HFF-Myc (cell line): ENCODE measurements at regions not wholly inside any gene's neighbourhood (a gene's known extent, or its start where the extent isn't known, plus 50 kb on each side); places are given as distances from the start of the nearest gene placed in this dataset.

Source experiments
- DNase-seq: peaks from one replicate; pipeline ENCODE4 v3.0.0-alpha.2; 2011; ENCODE audit warnings: low read depth; ENCODE audit errors: extremely low read depth
- H3K4me3 ChIP-seq: replicated peaks from 2 replicates; pipeline ENCODE4 v1.5.1; 2011; ENCODE audit warnings: low read depth, mild to moderate bottlenecking, control low read depth, low read length
- TF ChIP-seq, protein P1 (sequence below): IDR thresholded peaks from 2 replicates; pipeline ENCODE4 v1.5.1; 2012; ENCODE audit warnings: mild to moderate bottlenecking, low read depth, low read length, control low read depth; ENCODE audit errors: missing control alignments

DNA sequence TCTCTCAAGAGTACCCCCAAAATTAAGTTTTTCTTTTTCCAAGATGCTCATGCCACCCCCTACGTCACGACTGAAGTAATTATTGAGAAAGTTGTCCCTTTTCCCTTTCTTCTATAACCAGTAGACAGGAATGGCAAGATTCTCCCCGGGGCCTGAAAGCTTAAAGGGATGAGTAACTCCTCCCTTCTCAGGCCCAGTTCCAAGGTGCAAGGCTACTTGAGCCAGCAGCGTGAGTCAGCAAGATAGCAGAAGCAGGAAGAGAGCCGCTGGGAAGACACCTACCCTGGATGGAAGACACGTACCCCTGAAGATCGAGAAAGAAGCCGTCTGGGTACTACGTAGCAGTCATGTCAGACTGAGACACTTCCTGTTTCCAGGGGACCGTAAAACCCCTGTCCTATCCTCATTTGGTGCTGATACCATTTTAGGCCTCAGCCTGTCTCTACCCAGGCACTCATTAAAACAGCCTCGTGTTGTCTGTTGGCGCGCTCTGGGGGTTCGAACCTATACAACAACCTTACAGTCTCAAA is 241.0 kb downstream of the ADGRG6 start:
- TF ChIP-seq, protein P1, sequence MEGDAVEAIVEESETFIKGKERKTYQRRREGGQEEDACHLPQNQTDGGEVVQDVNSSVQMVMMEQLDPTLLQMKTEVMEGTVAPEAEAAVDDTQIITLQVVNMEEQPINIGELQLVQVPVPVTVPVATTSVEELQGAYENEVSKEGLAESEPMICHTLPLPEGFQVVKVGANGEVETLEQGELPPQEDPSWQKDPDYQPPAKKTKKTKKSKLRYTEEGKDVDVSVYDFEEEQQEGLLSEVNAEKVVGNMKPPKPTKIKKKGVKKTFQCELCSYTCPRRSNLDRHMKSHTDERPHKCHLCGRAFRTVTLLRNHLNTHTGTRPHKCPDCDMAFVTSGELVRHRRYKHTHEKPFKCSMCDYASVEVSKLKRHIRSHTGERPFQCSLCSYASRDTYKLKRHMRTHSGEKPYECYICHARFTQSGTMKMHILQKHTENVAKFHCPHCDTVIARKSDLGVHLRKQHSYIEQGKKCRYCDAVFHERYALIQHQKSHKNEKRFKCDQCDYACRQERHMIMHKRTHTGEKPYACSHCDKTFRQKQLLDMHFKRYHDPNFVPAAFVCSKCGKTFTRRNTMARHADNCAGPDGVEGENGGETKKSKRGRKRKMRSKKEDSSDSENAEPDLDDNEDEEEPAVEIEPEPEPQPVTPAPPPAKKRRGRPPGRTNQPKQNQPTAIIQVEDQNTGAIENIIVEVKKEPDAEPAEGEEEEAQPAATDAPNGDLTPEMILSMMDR: no peak
- no peak overlapping the region for H3K4me3 ChIP-seq
- DNase-seq: no peak

DNA sequence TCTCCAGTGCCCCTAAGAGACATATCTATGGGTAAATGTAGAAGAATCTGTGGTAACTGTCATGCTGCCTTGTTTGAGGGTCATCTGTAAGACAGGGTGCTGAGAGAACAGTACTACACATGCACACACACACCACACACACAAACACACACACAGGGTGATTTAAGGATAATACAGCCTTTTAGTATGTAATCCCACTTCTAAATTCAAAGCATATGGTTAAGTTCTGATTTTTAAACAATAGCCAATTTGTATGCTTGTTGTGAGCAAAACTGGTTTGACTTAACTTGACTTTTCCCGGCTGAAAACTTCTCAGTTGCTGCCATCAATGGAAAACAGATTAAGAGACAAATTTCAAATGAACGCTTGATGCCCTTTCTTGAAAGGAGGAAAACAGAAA is 241.8 kb downstream of the ADGRG6 start:
- H3K4me3 ChIP-seq: no peak overlapping the region
- TF ChIP-seq, protein P1: no peak
- no peak for DNase-seq

DNA sequence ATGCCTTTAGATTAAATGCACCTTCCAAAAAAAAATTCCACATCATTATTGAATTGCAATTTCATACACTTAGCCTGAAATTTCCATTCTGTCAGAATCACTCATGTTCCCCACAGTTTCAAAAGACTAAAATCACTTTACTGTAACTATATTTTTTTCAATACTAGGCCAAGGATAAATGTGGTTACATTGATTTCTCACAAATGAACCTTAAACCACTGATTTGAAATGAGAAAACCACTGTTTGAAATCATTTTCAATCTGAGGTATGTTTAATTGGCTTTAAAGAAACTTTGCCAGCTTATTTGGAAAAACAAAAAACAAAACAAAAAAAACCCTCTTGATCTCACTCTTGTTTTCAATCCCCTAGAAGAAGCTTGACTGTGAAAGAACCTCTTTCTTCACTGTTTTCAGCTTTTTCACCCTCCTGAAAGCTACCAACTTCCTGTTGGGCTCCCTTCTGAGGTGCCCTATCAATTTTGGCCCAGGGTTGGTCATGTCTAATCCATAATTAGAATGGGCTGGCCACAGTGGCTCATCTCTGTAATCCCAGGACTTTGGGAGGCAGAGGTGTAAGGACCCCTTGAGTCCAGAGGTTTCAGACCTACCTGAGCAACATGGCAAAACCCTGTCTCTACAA is 242.5 kb downstream of the ADGRG6 start:
- TF ChIP-seq, protein P1: no peak
- H3K4me3 ChIP-seq: no peak overlapping the region
- no peak for DNase-seq

DNA sequence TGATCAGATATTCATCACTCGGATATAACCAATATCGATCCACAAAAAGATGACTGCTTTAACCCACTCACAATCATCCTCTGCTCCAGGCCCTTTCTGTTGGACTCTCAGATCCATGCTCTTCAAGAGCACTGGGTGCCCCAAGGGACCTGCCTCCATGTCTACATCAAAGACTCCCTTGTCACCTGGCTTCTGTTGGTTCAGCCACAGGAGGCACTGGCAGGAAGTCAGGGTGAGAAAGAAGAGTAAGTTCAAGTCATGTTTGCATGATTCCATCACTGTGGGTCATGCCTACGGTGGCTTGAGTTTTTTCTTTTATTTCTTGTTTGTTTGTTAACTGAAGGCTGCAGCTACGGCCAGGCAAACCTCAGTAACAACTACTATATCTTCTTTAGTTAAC is 243.3 kb downstream of the ADGRG6 start:
- no peak for DNase-seq
- TF ChIP-seq, protein P1: no peak
- no peak overlapping the region for H3K4me3 ChIP-seq

DNA sequence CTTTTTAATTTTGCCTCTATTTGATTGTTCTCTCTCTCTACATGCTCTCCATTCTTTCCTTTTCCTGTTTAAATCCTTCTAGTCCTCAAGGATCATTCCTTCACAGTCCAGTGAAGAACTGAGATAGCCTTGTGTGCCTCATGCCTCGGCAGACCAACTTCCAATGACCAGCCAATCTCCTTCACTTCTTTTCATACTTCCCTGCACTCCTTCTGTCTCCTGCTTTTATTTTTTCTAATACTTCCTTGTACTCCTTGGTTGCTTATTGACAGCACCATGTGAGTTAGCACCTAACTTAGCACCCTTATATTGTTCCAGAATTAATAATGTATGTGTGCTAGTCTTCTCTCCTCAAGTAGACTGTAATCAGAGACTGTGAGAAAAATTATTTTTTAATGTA is 246.8 kb downstream of the ADGRG6 start:
- TF ChIP-seq, protein P1: no peak
- DNase-seq: no peak
- H3K4me3 ChIP-seq: no peak overlapping the region

DNA sequence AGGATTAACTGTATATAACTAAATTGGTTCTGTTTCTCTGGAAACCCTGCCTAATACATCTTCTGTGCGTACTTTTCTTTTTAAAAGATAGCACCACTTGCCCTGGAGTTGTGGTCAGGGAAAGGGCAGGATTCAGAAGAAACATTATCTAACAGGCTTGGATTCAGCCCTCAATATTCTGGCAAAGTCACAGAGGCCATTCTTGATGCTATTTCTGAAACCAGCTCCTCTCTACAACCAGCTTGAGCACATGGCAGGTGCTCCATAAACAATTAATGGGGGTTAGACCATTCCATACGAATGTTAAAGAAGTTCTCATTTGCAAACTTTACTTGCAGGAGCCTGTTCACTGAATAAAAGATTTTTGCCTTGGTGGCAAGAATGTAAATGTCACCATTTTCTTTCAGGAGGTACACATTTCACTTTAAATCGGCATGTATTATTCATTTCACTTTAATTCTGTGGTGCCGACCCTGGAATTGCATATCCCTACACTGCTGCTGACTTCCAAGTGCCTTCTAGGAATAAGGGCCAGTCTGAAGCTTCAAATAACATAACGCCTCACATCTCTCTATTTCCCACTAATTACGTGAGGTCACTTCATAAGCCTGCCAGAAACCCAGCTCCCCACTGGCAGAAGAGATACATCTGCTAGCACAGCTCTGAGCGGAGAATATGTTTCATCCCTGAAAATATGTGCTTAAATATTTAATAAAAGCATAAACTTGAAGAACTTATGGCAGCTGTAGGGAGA is 248.7 kb downstream of the ADGRG6 start:
- TF ChIP-seq, protein P1: no peak
- no peak overlapping the region for H3K4me3 ChIP-seq
- DNase-seq: no peak
